ENCODE measurements at regions not wholly inside any gene's neighbourhood (a gene's known extent, or its start where the extent isn't known, plus 50 kb on each side); places are given as distances from the start of the nearest gene placed in this dataset.
A peak's percentile ranks its signal among the peaks of the same experiment; 100 is the strongest.

DNA sequence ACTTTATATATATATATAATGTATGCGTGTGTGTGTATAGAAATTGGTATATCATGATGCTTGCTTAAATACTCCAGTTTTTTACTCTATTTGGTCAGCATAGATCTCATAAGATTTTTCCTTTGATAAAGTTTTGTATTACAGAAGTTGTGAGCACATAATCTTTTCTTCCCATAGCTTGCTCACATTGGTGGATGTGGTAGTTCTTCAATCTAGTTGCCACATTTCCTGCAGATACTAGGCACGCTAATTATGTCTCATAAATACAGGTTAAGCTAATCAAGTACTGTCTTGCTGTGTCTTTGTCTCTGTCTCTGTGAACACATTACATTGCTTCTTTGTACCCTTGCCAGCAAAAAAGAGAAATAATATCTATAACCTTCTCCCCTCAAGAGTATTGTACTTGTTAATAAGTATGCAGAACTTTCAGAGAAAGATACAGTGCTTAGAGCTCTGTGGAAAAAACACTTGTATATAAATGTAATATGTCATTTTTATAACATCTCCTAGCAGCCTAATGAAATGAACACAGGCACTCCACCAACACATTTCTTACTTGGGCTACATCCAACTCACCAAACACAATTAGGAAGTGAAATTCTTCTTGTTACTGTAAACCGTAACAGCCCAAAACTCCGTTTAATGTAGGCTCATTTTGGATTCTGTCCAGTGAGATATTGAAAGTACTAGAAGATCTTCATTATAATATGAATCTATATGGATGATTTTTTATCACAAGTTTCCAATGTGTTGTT lies 306.7 kb upstream of the SLC8A1 start:
- Histone ChIP-seq H3K36me3 (no peaks in the 10 kb centered on the region), H3K4me1 (no peaks in the 10 kb centered on the region), H3K27me3 (no peaks in the 10 kb centered on the region), H3K27ac (no peak overlapping the region), H3K4me3 (no peak overlapping the region), H3K9me3 (no peaks in the 10 kb centered on the region)
- intact Hi-C loops (cut with DNase I), result no loop called here
- TF ChIP-seq CTCF (IDR thresholded peaks at IDR 0.05), result no peak
- DNase-seq (ENCODE audit: low spot score in 2 of 2), result no peak

GRCh38 chr2:40760071-40760666 lies 308.3 kb upstream of the SLC8A1 start:
- TF ChIP-seq CTCF (IDR thresholded peaks at IDR 0.05), result peak; percentile 26 to 43 (median 43)

DNA sequence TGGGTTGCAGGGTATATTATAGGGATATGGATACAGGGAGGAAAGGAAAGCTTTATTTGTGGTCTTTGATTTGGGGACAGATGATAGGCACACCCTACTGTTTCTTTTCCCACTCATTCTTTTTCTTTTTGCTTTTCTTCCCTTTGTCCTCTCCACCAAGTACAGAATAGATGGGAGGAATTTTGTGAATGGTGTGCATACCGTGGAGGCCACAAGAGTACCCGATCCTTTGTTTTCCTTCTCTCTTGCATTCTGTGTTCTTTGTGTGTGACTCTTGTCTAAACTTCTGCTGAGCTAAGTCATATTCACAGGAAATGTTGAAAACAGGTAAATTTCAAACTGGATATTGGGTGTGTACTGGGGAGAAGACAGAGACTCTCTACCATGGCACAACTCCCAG lies 321.4 kb upstream of the SLC8A1 start:
- no peaks in the 10 kb centered on the region for H3K27me3 ChIP-seq
- H3K27ac ChIP-seq, result no peak overlapping the region
- no peak for TF ChIP-seq CTCF (IDR thresholded peaks at IDR 0.05)
- no peak for DNase-seq (ENCODE audit: low spot score in 2 of 2)
- H3K9me3 ChIP-seq, result no peaks in the 10 kb centered on the region
- no peaks in the 10 kb centered on the region for H3K36me3 ChIP-seq
- intact Hi-C loops (cut with DNase I), result no loop called here
- no peaks in the 10 kb centered on the region for H3K4me1 ChIP-seq
- no peak overlapping the region for H3K4me3 ChIP-seq

More at GRCh38 chr2:40760071-40760666, 308.3 kb upstream of the SLC8A1 start:
- H3K4me3 ChIP-seq, result no peak overlapping the region
- H3K36me3 ChIP-seq, result no peaks in the 10 kb centered on the region
- no peak for DNase-seq (ENCODE audit: low spot score in 2 of 2)
- H3K4me1 ChIP-seq, result no peaks in the 10 kb centered on the region
- H3K27me3 ChIP-seq, result no peaks in the 10 kb centered on the region
- H3K9me3 ChIP-seq, result no peaks in the 10 kb centered on the region
- intact Hi-C loops (cut with DNase I), result no loop called here
- no peak overlapping the region for H3K27ac ChIP-seq

- TF ChIP-seq CTCF (IDR thresholded peaks at IDR 0.05), result no peak
- no peak overlapping the region for H3K4me3 ChIP-seq
- intact Hi-C loops (cut with DNase I), result no loop called here
Measured at GRCh38 chr2:40783704-40784103, 331.8 kb upstream of the SLC8A1 start.

DNA sequence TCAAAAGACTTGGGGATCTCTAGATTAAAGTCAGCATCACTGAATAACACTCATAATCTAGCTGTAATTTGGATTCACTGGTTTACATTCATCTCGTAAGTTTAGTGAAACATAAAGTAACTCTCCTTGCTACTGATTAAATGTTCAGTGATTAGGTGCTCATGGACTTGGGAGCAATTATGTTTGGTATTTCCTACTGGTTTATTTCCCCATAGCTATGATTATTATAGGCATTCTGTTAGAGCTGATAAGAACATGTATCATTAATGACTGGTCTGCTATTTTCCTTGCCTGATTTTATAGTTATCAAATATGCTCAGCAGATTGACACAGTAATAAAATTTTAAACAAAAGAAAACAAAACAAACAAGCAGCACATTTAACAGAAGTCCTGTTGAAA lies 334.7 kb upstream of the SLC8A1 start:
- Histone ChIP-seq H3K4me3 (no peak overlapping the region), H3K9me3 (no peaks in the 10 kb centered on the region), H3K36me3 (no peaks in the 10 kb centered on the region), H3K4me1 (no peaks in the 10 kb centered on the region), H3K27ac (no peak overlapping the region), H3K27me3 (no peaks in the 10 kb centered on the region)
- no peak for DNase-seq (ENCODE audit: low spot score in 2 of 2)
- no peak for TF ChIP-seq CTCF (IDR thresholded peaks at IDR 0.05)
- intact Hi-C loops (cut with DNase I), result no loop called here

More at GRCh38 chr2:40783704-40784103, 331.8 kb upstream of the SLC8A1 start:
- H3K36me3 ChIP-seq, result no peaks in the 10 kb centered on the region
- DNase-seq (ENCODE audit: low spot score in 2 of 2), result no peak
- H3K27ac ChIP-seq, result no peak overlapping the region
- no peaks in the 10 kb centered on the region for H3K4me1 ChIP-seq
- H3K9me3 ChIP-seq, result no peaks in the 10 kb centered on the region
- H3K27me3 ChIP-seq, result no peaks in the 10 kb centered on the region

Data from ascending aorta (tissue), 2 donors.